NCI-H82 (cell line): ENCODE measurements at regions not wholly inside any gene's neighbourhood (a gene's known extent, or its start where the extent isn't known, plus 50 kb on each side); places are given as distances from the start of the nearest gene placed in this dataset.

ENCODE experiments used
- DNase-seq: peaks from one replicate; lab custom pipeline; 2025; lab: John Stamatoyannopoulos, UW

- DNase-seq: no peak
Measured at GRCh38 chr16:35732046-35732810, 2272.8 kb downstream of the TP53TG3F start.

DNA sequence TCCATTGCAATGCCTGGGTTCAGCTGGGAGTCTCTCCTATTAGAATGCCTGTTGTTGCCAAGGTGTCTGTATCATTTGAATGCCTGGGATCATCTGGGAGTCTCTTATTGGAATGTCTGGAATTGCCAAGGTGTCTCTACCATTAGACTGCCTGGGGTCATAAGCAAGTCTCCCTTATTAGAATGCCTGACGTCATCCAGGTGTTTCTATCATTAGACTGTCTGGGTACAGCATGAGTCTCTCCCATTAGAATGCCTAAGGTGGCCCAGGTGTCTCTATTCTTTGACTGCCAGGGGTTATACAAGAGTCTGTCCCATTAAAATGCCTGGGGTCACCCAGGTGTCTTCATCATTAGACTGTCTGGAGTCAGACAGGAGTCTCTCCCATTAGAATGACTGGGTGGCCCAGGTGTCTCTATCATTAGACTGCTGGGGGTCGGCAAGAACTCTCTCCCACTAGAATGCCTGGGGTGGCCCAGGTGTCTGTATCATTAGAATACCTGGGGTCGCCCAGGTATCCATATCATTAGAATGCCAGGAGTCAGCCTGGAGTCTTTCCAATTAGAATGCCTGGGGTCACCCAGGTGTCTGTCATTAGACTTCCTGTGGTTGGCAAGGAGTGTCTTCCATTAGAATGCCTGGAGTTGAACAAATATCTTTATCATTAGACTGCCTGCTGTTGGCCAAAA is 2274.0 kb downstream of the TP53TG3F start:
- no peak for DNase-seq

GRCh38 chr16:35733971-35734702 is 2274.7 kb downstream of the TP53TG3F start:
- no peak for DNase-seq

DNA sequence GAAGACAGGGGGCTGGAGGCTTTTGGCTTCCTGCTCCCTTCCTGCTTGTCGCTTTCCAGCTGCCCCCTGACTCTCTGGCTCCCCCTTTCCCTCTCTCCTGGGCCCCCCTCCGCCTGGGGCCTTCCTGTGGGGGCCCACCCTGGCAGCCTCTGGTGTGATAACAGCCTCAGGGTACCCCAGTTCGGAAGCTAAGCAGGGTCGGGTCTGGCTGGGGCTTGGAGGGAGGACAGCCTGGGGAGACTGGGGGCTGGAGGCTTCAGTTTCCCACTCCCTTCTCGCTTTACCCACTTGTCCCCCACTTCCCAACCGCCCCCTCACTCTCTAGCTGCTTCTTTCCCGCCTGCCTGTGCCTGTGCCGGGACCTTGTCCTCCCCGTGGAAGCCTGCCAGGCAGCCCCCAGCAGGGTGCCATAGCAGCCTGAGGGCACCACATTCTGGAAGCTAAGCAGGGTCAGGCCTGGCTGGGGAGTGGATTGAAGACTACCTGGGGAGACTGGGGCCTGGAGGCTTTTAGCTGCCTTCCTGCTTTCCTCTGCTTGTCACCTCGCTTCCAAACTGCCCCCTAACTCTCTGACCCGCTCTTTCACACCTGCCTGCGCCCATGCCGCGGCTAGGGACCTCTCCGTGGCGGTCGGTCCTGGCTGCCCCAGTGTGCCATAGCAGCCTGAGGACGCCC is 2275.5 kb downstream of the TP53TG3F start:
- no peak for DNase-seq

- no peak for DNase-seq
Measured at GRCh38 chr16:35735403-35736251, 2276.2 kb downstream of the TP53TG3F start.

GRCh38 chr16:35736546-35736945 is 2277.1 kb downstream of the TP53TG3F start:
- no peak for DNase-seq

DNA sequence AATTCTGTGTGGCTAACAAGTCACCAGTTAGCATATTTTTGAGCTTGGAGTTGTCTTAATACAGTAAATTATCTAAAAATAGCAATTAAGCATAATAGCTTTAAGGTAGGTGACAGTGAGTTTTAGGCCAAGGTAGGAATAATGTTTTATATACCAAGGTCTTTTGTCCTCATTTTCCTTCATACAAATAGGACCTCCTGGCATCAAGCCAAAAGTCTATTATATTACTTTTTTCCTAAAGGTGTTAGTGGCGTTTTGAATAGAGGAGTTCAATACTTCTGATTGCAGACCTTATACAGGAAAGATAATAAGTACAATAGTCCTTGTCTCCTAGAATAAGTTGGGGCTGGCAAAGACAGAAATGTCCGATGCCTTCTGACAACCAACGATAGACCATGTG is 2277.7 kb downstream of the TP53TG3F start:
- no peak for DNase-seq

DNA sequence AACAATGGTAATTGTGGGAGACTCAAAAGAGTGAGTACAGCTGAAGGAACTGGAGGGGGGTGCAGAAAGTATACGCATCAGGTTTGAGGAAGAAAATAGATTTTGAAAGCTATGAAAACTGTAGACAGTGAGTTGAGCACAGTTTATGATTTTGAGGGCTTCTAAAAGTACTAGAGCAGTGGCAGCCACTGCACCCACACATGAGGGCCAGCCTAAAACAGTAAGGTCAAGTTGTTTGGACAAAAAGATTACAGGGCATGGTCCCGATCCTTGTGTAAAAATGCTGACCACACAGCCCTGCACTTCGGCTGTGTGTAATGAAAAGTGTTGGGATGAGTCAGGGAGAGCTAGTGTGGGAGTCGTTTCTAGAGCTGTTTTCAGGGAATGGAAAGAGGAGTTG is 2282.1 kb downstream of the TP53TG3F start:
- no peak for DNase-seq

- no peak for DNase-seq
Measured at GRCh38 chr16:35743101-35743692, 2283.8 kb downstream of the TP53TG3F start.

DNA sequence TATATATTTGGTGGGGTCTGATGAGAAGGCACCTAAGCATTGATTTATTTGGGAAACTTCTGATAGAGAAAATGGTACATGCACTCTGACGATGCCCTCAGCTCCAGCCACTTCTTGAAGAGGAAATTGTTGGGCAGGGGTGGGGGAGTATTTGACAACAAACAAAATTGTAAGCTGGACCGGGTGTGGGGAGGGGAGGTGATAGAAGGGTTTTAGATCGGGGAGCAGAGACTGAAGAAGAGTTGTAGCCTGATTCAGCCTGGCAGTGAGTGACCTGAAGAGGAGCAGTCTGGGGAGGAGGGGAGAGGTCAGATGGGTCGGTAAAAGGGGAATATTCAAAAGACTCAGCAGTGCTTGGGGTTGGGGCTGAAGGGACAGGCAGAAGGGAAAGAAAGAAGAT is 2284.7 kb downstream of the TP53TG3F start:
- no peak for DNase-seq

GRCh38 chr16:35744726-35745125 is 2285.3 kb downstream of the TP53TG3F start:
- no peak for DNase-seq

GRCh38 chr16:35745191-35745590 is 2285.8 kb downstream of the TP53TG3F start:
- DNase-seq: no peak

- DNase-seq: no peak
Measured at GRCh38 chr16:35745821-35746248, 2286.4 kb downstream of the TP53TG3F start.

- DNase-seq: no peak
Measured at GRCh38 chr16:35746281-35746962, 2287.0 kb downstream of the TP53TG3F start.

DNA sequence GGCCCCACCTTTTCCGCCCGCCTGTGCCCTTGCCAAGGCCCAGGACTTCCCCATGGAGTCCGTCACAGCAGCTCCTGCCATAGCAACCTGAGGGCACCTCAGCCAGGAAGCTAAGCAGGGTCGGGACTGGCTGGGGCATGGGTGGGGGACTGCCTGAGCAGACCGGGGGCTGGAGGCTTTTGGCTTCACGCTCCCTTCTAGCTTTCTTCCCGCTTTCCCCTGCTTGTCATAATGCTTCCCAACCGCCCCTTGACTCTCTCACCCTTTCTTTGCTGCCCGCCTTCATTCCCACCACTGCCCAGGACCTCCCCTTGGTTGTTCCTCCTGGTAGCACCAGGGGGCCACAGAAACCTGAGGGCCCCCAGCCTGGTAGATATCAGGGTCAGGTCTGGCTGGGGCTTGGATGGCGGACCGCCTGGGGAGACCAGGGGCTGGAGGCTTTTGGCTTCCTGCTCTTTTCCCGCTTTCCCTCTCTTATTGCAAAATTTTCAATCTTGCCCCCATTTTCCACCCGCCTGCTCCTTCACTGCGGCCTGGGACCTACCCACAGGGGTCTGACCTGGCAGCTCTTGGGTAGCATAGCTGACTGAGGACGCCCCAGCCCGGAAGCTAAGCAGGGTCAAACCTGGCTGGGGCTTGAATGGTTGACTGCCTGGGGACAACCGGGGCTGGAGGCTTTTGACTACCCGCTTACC is 2287.7 kb downstream of the TP53TG3F start:
- DNase-seq: no peak

GRCh38 chr16:35747658-35748455 is 2288.4 kb downstream of the TP53TG3F start:
- no peak for DNase-seq

DNA sequence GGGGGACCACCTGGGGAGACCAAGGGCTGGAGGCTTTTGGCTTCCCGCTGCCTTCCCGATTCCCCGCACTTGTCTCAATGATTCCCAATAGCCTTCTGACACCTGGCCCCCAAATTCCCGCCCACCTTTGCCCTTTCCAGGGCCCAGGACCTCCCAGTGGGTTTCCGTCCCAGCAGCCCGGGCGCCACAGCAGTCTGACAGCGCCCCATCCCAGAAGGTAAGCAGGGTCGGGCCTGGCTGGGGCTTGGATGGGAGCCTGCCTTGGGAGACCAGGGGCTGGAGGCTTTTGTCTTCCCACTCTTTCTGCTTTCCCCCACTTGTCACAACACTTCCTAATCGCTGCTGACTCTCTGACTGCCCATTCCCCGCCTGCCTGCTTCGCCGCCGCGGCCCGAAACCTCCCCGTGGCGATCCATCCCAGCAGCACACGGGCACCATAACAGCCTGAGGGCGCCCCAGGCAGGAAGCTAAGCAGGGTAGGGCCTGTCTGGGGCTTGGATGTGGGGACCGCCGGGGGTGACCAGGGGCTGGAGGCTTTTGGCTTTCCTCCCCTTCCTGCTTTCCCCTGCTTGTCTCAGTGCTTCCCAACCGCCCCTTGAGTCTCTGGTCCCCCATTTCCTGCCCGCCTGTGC is 2289.3 kb downstream of the TP53TG3F start:
- no peak for DNase-seq
